Activated CD8-positive, alpha-beta memory T cell treated with anti-CD3 and anti-CD28 coated beads, Interleukin-2, amount 10 ng/mL, durations not matched to agents 7 days and 5 days (primary cell): ENCODE measurements at regions not wholly inside any gene's neighbourhood (a gene's known extent, or its start where the extent isn't known, plus 50 kb on each side); places are given as distances from the start of the nearest gene placed in this dataset.
"Not testable (repeated sequence)": the region's sequence is repeated elsewhere in the genome, so short reads cannot be mapped to it uniquely, and the experiment has no call there.

Experiments
- ATAC-seq: fragments of 150-1000 bp; cut with Tn5 transposase; one replicate; pipeline ENCODE4 v1.10.0; 2021; ENCODE audit warnings: moderate library complexity
- CTCF ChIA-PET: fragments of 350-600 bp; sonication (Branson Sonifier 250); formaldehyde crosslinking; loops from one replicate; lab custom pipeline; 2021; ENCODE audit warnings: antibody characterized with exemption; lab: Charles Lee
- DNase-seq: peaks from one replicate; pipeline ENCODE4 v3.0.0-alpha.2; 2020
- H3K27ac Mint-ChIP-seq: one replicate; pipeline ENCODE4 v1.8.0; 2021; ENCODE audit warnings: mild to moderate bottlenecking, mixed read lengths
- H3K27me3 Mint-ChIP-seq: one replicate; pipeline ENCODE4 v1.8.0; 2021; ENCODE audit warnings: mixed read lengths
- H3K36me3 Mint-ChIP-seq: one replicate; pipeline ENCODE4 v1.8.0; 2021; ENCODE audit warnings: mild to moderate bottlenecking, mixed read lengths
- H3K4me1 Mint-ChIP-seq: one replicate; pipeline ENCODE4 v1.8.0; 2021; ENCODE audit warnings: mixed read lengths
- H3K4me3 Mint-ChIP-seq: one replicate; pipeline ENCODE4 v1.8.0; 2021; ENCODE audit warnings: mild to moderate bottlenecking, moderate library complexity, mixed read lengths
- H3K9me3 Mint-ChIP-seq: one replicate; pipeline ENCODE4 v1.8.0; 2022; ENCODE audit warnings: low read depth, mixed read lengths

DNA sequence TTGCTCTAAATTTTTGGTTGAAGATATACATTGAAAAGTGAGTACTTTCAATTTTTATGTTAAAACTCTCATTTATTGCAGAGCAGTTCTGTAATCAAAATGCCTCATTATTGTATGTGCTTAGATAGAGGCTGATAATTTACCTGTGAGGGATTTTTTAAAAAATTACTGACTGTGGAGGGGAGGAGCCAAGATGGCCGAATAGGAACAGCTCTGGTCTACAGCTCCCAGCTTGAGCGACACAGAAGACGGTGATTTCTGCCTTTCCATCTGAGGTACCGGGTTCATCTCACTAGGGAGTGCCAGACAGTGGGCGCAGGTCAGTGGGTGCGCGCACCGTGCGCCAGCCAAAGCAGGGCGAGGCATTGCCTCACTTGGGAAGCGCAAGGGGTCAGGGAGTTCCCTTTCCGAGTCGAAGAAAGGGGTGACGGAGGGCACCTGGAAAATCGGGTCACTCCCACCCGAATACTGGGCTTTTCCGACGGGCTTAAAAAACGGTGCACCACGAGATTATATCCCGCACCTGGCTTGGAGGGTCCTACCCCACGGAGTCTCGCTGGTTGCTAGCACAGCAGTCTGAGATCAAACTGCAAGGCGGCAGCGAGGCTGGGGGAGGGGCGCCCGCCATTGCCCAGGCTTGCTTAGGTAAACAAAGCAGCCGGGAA lies 89.4 kb downstream of the DDX11 start:
- H3K27me3 Mint-ChIP-seq, H3K36me3 Mint-ChIP-seq, H3K27ac Mint-ChIP-seq, H3K4me3 Mint-ChIP-seq, H3K9me3 Mint-ChIP-seq, ATAC-seq, H3K4me1 Mint-ChIP-seq, CTCF ChIA-PET, DNase-seq: not testable (repeated sequence)

GRCh38 chr12:31174293-31174692 lies 100.6 kb downstream of the DDX11 start:
- H3K36me3 Mint-ChIP-seq, ATAC-seq, H3K4me3 Mint-ChIP-seq, CTCF ChIA-PET, DNase-seq, H3K9me3 Mint-ChIP-seq, H3K27ac Mint-ChIP-seq, H3K4me1 Mint-ChIP-seq: not testable (repeated sequence)
- H3K27me3 Mint-ChIP-seq = peaks cover 12% of the 10 kb centered on the region

DNA sequence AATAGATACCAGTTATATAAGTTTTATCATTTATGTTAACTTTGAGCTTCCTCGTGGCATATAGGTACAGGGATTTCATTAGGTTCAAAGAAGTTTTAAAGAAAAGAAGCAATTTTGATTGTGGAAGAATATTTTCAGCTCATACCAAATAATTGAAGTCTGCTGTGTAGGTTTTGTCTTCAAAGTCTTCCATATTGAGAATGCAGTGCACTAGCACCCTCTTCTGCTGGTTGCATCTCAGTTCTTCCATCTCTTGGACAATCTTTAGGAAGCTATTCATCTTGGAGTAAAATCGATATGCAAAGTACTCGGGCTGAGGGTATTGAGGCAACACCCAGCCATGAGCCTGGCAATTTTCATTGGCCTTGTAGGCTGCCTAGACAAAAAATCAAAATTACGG lies 103.9 kb downstream of the DDX11 start:
- H3K9me3 Mint-ChIP-seq, H3K36me3 Mint-ChIP-seq, CTCF ChIA-PET, H3K4me3 Mint-ChIP-seq, ATAC-seq, H3K4me1 Mint-ChIP-seq, DNase-seq, H3K27ac Mint-ChIP-seq: not testable (repeated sequence)
- H3K27me3 Mint-ChIP-seq = peaks cover 18% of the 10 kb centered on the region

DNA sequence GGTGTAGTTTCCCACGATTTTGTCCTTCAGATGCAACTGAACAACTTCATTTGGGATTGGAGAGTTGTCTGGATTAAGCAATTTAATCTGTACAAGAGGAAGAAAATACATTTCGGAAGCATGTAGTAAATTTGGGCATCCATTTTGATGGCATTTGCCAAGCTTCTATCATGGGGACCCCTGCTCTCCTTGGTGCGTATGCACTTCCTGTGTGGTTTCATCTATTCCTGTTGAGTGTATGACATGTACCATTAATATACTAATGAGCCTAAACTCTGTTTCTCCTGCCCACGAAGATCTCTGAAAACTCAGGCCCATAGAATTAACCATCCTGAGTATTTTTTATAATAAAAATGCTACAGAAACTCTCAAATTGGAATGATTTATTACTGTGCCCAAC lies 105.2 kb downstream of the DDX11 start:
- DNase-seq, H3K4me3 Mint-ChIP-seq, CTCF ChIA-PET, ATAC-seq, H3K36me3 Mint-ChIP-seq, H3K9me3 Mint-ChIP-seq, H3K27ac Mint-ChIP-seq, H3K4me1 Mint-ChIP-seq: not testable (repeated sequence)
- peaks cover 18% of the 10 kb centered on the region for H3K27me3 Mint-ChIP-seq

DNA sequence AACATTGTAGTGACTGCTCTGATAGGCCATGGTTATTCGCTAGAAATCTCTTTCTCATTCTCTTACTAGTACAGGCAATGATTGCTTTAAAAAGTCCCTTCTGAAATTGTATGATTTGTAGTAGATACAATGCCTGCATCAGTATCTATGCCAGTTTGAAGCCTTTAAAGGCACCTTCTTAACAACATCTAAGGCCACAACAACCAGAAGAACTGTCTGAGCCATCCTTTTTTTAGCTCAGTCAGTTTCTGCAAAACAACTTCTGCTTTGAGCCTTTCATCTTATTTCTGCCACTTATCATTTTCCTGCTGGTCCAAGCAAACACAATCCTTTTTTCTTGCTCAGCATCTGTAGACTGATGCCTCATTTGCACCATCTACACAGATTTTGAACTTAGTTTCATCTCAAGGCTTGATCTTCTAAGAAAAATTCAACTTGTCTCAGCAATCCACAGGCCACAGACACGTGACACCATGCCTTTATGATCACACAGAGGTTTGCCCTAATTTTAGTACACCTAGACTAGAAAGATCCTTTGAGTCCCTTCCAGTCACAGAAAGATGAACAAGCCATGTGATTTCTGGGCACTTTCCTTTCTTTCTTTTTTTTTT lies 106.1 kb downstream of the DDX11 start:
- ATAC-seq, H3K27ac Mint-ChIP-seq, CTCF ChIA-PET: not testable (repeated sequence)

DNA sequence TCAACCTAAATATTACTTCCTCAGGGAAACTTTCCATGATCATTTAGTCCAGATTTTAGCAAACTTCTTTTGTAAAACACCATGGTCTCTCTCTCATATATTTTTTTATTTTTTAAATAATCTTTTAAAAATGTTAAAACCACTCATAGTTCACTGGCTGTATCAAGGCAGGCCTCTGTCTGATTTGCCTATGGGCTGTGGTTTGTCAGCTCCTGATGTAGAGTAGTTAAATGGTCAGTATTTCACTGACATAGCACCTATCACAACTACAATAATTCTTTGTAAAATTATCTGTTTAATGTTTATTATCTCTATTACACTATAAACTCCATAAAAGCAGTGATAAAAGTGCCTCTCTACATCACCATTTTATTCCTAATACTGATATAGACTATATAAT lies 108.9 kb downstream of the DDX11 start:
- ATAC-seq, H3K9me3 Mint-ChIP-seq, H3K27ac Mint-ChIP-seq, DNase-seq, H3K36me3 Mint-ChIP-seq, H3K4me3 Mint-ChIP-seq, H3K4me1 Mint-ChIP-seq, CTCF ChIA-PET: not testable (repeated sequence)
- H3K27me3 Mint-ChIP-seq = peaks cover 11% of the 10 kb centered on the region

More for the DNA sequence above, 106.1 kb downstream of the DDX11 start:
- not testable (repeated sequence) for H3K9me3 Mint-ChIP-seq, DNase-seq, H3K4me1 Mint-ChIP-seq, H3K4me3 Mint-ChIP-seq, H3K36me3 Mint-ChIP-seq
- peaks cover 15% of the 10 kb centered on the region for H3K27me3 Mint-ChIP-seq

DNA sequence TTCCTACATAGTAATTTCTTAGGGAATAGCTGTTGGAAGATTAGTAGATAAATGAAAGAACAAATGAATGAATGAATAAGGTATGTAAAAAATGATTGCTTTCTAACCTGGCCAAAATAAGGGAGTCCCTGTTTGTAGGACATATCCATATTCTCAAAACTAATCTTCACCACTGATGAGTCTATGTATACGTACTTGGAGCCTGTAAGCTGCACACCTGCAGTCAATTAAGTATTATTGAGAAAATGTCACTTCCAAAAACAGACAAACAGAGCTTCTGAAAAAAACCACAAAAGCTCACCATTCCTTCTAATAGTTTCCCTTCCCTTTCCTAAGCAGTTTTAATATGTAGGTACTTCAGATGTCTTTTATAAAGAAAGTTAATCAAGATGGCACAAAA lies 109.4 kb downstream of the DDX11 start:
- ATAC-seq, DNase-seq, H3K4me1 Mint-ChIP-seq, H3K36me3 Mint-ChIP-seq, H3K4me3 Mint-ChIP-seq, CTCF ChIA-PET, H3K9me3 Mint-ChIP-seq, H3K27ac Mint-ChIP-seq: not testable (repeated sequence)
- H3K27me3 Mint-ChIP-seq = peaks cover 11% of the 10 kb centered on the region

GRCh38 chr12:31183899-31184298 lies 110.2 kb downstream of the DDX11 start:
- H3K27me3 Mint-ChIP-seq = peaks cover 11% of the 10 kb centered on the region
- H3K4me3 Mint-ChIP-seq, CTCF ChIA-PET, DNase-seq, H3K36me3 Mint-ChIP-seq, ATAC-seq, H3K9me3 Mint-ChIP-seq, H3K27ac Mint-ChIP-seq, H3K4me1 Mint-ChIP-seq: not testable (repeated sequence)

DNA sequence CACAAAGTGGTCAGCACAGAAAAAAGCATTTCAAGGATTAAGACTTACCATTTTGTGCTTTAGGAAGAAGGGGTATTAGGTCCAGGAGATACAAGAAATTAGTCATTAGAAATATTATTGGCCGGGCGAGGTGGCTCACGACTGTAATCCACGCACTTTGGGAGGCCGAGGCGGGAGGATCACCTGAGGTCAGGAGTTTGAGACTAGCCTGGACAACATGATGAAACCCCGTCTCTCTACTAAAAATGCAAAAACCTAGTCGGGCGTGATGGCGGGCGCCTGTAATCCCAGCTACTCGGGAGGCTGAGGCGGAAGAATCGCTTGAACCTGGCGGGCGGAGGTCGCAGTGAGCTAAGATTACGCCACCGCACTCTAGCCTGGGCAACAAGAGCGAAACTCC lies 111.0 kb downstream of the DDX11 start:
- H3K36me3 Mint-ChIP-seq, H3K27ac Mint-ChIP-seq, H3K27me3 Mint-ChIP-seq, H3K4me1 Mint-ChIP-seq, DNase-seq, CTCF ChIA-PET, H3K9me3 Mint-ChIP-seq, H3K4me3 Mint-ChIP-seq, ATAC-seq: not testable (repeated sequence)

GRCh38 chr12:31192689-31193088 lies 119.0 kb downstream of the DDX11 start:
- H3K4me1 Mint-ChIP-seq, DNase-seq, H3K4me3 Mint-ChIP-seq, H3K27me3 Mint-ChIP-seq, H3K27ac Mint-ChIP-seq, ATAC-seq, CTCF ChIA-PET, H3K9me3 Mint-ChIP-seq, H3K36me3 Mint-ChIP-seq: not testable (repeated sequence)

DNA sequence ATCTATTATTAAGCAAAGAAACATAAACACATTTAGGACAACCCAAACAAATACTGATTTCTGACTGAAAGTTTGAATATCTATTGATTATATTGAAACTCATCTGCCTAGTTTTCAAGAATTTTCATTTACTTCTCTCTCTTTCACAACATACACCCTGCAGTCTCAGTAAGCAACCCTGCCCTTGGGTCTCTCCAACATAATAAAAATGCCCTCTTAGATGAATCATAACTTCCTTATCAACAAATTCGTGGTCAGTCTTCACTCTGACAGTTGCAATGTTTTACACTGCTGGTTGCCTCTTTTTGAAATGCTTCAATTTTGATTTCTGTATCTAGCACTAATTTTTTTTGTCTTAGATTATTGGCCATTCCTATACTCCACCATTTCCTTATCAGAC lies 122.0 kb downstream of the DDX11 start:
- H3K4me1 Mint-ChIP-seq, DNase-seq, H3K36me3 Mint-ChIP-seq, H3K9me3 Mint-ChIP-seq, H3K27me3 Mint-ChIP-seq, H3K27ac Mint-ChIP-seq, CTCF ChIA-PET, ATAC-seq, H3K4me3 Mint-ChIP-seq: not testable (repeated sequence)

DNA sequence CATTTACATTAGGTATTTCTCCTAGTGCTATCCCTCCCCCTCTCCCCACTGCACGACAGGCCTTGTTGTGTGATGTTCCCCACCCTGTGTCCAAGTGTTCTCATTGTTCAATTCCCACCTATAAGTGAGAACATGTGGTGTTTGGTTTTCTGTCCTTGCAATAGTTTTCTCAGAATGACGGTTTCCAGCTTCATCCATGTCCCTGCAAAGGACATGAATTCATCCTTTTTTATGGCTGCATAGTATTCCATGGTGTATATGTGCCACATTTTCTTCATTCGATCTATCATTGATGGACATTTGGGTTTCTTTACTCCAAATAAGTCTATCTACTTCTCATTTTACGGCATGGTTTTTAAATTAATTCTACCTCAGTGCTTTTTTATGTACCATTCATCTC lies 125.8 kb downstream of the DDX11 start:
- H3K27ac Mint-ChIP-seq, DNase-seq, H3K36me3 Mint-ChIP-seq, H3K4me3 Mint-ChIP-seq, H3K4me1 Mint-ChIP-seq, ATAC-seq, H3K9me3 Mint-ChIP-seq, CTCF ChIA-PET: not testable (repeated sequence)
- H3K27me3 Mint-ChIP-seq = peaks cover 23% of the 10 kb centered on the region

- Mint-ChIP-seq H3K9me3 (no peaks in the 10 kb centered on the region), H3K36me3 (no peaks in the 10 kb centered on the region), H3K4me3 (no peak overlapping the region), H3K27ac (no peak overlapping the region), H3K27me3 (peaks cover 28% of the 10 kb centered on the region), H3K4me1 (peaks cover 8% of the 10 kb centered on the region)
- DNase-seq (no peak), ATAC-seq (no peak)
- CTCF ChIA-PET = no interaction called here
Observed at GRCh38 chr12:31201382-31201781, 124.6 kb downstream of the SINHCAF start.

DNA sequence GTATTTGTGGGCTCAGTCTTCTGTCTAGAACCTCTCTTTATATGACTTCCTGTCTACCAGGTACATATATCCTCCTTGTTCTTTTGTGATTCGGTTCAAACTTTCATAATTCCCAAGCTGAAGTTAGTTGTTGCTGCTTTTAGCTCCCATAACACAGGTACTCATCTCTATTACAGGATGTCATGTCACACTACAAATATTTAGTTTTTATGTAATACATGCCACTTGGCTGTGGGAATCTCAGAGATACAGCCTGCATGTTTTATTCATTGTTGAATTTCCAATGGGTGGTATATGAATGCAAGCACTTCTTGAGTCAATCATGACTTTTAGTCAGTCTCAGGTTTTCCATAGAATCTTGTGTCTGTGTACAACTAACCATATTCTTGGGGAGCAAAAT lies 122.7 kb downstream of the SINHCAF start:
- CTCF ChIA-PET = no interaction called here
- DNase-seq = no peak

More for the DNA sequence above, 122.7 kb downstream of the SINHCAF start:
- no peaks in the 10 kb centered on the region for H3K9me3 Mint-ChIP-seq
- H3K36me3 Mint-ChIP-seq = no peaks in the 10 kb centered on the region
- H3K27ac Mint-ChIP-seq = no peak overlapping the region
- H3K4me1 Mint-ChIP-seq = peaks cover 8% of the 10 kb centered on the region
- no peak overlapping the region for H3K4me3 Mint-ChIP-seq
- H3K27me3 Mint-ChIP-seq = peaks cover 29% of the 10 kb centered on the region
- no peak for ATAC-seq
